Suprapubic skin (tissue), 3 donors: ENCODE measurements at regions not wholly inside any gene's neighbourhood (a gene's known extent, or its start where the extent isn't known, plus 50 kb on each side); places are given as distances from the start of the nearest gene placed in this dataset.

ENCODE experiments used
- POLR2A ChIP-seq, 2 donors: fragments of 450-650 bp; IDR thresholded peaks; one replicate each; pipeline ENCODE4 v1.6.1; 2017; ENCODE audit warnings: antibody characterized with exemption in 2 of 2, mild to moderate bottlenecking in 2 of 2, moderate library complexity in 2 of 2
- TF ChIP-seq, protein P1 (sequence below), 2 donors: fragments of 200-600 bp in 1 of 2; fragments of 450-650 bp in 1 of 2; sonication (generic) in 1 of 2; IDR thresholded peaks; one replicate each; pipeline ENCODE4 v1.5.1; 2016 to 2019; ENCODE audit warnings: antibody characterized with exemption in 2 of 2, mild to moderate bottlenecking in 1 of 2, moderate library complexity in 1 of 2

DNA sequence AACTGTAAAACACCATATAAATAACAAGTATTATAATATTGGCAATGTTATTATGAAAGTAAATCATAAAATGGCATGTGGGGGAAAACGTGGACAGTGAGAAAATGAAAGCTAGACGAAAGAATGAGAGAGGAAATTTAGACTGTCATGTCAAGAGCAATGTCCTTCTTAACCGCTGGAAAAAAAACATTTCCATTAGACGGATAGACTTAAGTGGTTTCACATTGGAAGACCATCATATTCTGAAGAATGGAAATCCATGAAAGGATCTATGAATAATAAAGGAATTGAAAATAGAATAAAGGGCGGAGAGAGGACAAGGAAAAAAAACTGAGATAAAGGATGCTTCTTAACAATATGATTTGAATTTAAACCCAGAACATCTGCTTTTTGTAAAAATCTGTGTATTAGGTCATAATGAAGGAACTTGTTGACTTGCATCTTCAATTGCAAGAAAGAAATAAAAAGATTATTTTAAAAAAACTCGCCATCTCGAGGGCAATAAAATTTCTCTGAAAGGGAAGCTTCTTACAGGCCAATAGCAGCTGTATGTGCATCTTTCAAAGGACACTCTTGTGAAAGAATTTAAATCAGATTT is 90.6 kb downstream of the SPRY2 start:
- TF ChIP-seq, protein P1, sequence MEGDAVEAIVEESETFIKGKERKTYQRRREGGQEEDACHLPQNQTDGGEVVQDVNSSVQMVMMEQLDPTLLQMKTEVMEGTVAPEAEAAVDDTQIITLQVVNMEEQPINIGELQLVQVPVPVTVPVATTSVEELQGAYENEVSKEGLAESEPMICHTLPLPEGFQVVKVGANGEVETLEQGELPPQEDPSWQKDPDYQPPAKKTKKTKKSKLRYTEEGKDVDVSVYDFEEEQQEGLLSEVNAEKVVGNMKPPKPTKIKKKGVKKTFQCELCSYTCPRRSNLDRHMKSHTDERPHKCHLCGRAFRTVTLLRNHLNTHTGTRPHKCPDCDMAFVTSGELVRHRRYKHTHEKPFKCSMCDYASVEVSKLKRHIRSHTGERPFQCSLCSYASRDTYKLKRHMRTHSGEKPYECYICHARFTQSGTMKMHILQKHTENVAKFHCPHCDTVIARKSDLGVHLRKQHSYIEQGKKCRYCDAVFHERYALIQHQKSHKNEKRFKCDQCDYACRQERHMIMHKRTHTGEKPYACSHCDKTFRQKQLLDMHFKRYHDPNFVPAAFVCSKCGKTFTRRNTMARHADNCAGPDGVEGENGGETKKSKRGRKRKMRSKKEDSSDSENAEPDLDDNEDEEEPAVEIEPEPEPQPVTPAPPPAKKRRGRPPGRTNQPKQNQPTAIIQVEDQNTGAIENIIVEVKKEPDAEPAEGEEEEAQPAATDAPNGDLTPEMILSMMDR (IDR thresholded peaks at IDR 0.05), result no peak
- no peak for TF ChIP-seq POLR2A (IDR thresholded peaks at IDR 0.05)
